ENCODE measurements at regions not wholly inside any gene's neighbourhood (a gene's known extent, or its start where the extent isn't known, plus 50 kb on each side); places are given as distances from the start of the nearest gene placed in this dataset.
"Not testable (repeated sequence)": the region's sequence is repeated elsewhere in the genome, so short reads cannot be mapped to it uniquely, and the experiment has no call there.

DNA sequence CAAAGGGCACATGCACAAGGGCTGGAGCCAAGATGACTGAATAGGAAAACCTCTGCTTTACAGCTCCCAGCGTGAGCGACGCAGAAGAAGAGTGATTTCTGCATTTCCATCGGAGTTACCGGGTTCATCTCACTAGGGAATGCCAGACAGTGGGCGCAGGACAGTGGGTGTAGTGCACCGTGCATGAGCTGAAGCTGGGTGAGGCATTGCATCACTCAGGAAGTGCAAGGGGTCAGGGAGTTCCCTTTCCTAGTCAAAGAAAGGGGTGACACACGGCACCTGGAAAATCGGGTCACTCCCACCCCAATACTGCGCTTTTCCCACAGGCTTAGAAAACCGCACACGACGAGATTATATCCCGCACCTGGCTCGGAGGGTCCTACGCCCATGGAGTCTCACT is 64.5 kb upstream of the HTR1E start:
- not testable (repeated sequence) for FAIRE-seq

GRCh38 chr6:86871681-86872080 is 65.6 kb upstream of the HTR1E start:
- FAIRE-seq, result no peak

DNA sequence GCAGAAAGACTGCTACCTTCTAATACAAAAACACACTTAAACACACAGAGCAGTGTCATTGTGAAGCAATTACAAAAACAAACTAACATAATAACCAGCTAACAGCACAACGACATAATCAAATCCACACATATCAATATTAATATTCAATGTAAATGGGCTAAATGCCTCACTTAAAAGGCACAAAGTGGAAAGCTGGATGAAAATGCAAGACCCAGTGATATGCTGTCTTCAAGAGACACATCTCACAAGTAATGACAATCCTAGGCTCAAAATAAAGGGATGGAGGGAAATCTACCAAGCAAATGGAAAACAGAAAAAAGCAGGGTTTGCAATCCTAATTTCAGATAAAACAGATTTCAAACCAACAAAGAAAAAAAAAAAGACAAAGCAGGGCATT is 67.8 kb upstream of the HTR1E start:
- no peak for FAIRE-seq

DNA sequence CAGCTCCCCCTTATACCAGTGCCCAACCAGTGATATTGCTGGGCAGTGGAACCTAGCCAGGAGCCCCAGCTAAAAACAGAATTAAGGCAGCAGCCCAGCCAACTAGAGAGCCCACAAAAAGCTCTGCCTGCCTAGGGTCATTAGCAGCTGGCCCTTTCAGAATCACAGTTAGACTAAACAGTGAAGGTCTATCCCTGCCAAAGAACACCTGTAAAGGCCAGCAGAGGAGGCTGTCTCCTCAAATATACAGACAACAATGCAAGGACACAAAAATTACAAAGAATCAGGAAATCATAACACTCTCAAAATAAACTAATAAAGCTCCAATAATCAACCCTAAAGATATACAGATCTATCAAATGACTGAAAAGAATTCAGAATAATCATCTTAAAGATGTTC is 77.8 kb upstream of the HTR1E start:
- no peak for FAIRE-seq

GRCh38 chr6:86858970-86859369 is 78.4 kb upstream of the HTR1E start:
- FAIRE-seq, result no peak

GRCh38 chr6:86857783-86858182 is 79.5 kb upstream of the HTR1E start:
- no peak for FAIRE-seq

DNA sequence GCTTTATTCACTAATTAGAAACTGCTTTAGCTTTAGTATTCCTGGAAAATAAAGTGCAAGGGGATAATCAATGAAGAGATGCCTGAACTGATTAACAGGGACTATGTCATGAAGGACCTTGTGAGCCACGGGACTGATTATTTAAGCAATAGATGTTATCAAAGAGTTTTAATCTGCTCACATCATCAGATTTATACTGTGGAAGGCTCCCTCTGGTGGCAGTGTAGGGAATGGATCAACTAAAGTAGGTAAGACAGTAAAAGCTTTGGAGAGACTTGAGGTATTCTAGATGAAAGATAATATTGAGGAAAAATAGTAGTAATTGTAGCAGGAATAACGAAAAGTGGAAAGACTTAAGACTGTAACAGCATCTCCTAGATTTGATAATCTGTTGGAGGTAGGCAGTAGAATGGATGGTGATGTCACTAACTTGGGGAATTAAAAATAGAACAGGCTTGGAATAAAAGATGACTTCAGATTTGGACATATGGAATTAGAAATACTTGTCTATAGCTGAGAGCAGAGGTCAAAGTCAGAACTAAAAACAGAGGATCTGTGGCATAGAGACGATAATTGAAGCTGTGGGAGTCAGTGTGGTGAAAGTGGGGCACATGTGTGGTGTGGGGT is 80.3 kb upstream of the HTR1E start:
- no peak for FAIRE-seq

- FAIRE-seq, result no peak
These were observed 80.9 kb upstream of the HTR1E start for GRCh38 chr6:86856379-86856778.

GRCh38 chr6:86848986-86849385 is 88.3 kb upstream of the HTR1E start:
- no peak for FAIRE-seq

- no peak for FAIRE-seq
These were observed 104.6 kb upstream of the HTR1E start for GRCh38 chr6:86832686-86833085.

DNA sequence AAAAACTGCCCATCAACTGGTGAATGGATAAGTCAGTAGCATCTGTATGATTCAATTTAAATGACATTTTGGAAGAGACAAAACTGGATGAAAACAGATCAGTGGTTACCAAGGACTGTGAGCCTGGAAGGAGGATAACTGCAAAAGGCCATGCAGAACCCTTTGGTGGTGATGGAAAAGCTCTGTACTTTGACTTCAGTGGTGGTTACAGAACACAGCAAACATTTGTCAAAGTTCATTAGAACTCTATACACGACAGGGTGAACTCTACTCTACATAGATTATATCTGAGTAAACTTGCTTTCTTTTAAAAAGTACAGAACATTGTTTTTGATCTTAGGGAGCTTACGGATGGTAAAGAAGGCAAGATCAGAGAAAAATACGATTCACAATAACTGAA is 111.9 kb upstream of the HTR1E start:
- no peak for FAIRE-seq

DNA sequence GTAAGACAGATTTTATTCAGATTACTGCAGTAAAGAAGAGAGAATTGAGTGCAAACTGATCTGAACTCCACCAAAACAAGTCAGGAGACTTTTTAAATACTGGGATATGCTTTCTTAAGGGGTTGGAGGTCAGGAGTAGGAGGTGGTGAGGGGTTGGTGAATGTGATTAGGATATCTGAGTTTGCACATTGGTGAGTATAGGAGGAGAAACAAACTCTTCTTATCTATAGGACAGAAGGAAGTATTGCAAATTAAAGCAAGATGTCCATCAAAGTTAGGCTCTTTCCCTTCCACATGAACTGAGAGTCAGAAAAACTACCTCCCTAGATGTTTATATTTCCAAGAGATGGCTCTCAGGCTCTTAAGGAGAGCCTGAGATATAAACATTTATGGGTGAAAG is 114.6 kb upstream of the HTR1E start:
- no peak for FAIRE-seq

DNA sequence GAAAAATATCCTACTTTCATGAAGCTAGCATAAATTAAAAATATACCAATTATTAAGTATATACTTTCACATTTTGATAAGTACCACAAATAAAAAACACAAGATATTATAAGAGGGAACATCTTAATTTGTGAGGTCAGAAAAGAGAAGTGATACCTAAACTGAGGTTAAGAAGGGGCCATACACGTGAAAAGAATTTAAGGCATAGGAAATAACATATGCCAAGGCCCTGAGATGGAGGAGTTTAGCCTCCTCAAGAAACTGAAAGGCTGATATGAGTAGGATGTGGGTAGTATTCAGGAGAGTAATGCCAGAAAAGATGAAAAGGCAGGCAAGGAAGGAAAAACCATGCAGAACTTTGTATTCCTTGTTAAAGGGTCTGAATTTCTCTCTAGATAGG is 116.6 kb upstream of the HTR1E start:
- no peak for FAIRE-seq

- FAIRE-seq, result no peak
These were observed 143.7 kb upstream of the HTR1E start for GRCh38 chr6:86793649-86794048.

DNA sequence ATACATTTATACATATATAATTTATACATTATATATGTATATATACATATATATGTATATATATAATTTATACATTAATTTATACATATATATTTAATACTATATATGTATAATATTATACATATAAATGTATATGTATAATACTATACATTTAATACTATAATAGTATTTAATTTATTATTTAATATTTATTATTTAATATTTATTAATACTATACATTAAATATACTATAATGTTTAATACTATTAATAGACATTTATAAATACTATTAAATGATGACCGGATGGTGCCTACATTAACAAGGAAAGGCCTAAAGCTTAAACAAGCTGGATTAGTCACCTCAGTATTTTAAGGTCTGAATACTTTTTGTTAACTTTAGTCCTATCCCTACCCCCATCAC is 145.9 kb upstream of the HTR1E start:
- peak; percentile 97 for FAIRE-seq

GRCh38 chr6:86789779-86790411 is 147.4 kb upstream of the HTR1E start:
- no peak for FAIRE-seq

- no peak for FAIRE-seq
These were observed 155.0 kb upstream of the HTR1E start for GRCh38 chr6:86782328-86782727.

DNA sequence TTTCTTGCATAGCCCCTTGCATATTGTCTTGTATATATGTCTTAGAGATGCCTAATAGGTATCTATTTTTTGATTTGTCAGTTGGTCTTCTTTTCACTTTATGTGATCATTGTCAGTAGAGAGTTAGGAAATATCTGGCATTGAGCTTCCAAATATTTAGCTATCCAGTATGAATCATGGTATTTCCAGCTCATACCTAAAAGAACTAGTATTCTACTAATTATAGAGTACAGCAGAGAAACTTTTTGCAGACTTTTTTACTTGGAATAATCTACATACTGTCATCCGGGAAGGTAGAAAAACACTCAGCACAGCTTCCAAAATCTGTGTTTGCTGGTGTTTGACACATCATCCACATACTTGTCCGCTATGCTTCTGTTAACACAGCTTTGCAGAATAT is 156.4 kb upstream of the HTR1E start:
- no peak for FAIRE-seq

- FAIRE-seq, result no peak
These were observed 161.4 kb upstream of the HTR1E start for GRCh38 chr6:86775893-86776292.

- FAIRE-seq, result no peak
These were observed 172.1 kb upstream of the HTR1E start for GRCh38 chr6:86765211-86765610.

DNA sequence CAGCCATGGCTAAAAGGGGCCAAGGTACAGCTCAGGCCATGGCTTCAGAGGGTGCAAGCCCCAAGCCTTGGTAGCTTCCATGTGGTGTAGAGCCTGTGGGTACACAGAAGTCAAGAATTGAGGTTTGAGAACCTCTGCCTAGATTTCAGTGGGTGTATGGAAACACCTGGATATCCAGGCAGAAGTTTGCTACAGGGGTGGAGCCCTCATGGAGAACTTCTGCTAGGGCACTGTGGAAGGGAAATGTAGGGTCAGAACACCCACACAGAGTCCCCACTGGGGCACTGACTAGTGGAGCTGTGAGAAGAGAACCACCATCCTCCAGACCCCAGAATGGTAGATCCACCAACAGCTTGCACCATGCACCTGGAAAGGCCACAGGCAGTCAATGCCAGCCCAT is 177.4 kb upstream of the HTR1E start:
- FAIRE-seq, result not testable (repeated sequence)

DNA sequence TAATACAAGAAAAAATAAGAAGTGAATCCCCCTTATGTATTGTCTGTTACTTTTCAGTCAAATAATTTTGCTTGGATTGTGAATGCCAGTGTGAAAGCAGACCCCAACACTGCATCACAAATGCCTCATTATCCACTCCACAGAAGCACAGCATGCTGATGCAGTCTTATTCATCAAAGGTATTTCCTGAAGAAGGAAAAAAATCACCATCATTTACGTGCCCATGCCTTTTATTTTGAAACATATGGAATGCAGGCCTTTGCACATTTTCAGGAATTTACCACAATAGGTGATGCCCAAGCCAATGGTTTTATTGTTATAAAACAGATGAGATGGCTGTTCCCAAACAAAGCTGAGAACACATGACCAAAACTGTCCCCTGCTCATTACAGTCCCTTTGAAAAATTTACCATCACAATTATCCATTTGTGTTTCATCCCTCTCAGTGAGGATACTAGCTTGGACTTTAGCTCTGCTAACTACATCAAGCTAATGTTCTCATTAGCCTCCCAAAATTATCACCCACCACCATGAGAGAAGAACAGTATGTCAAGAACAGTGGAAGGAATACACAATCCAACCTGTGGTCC is 180.6 kb upstream of the HTR1E start:
- no peak for FAIRE-seq

GRCh38 chr6:86744048-86744447 is 193.3 kb upstream of the HTR1E start:
- no peak for FAIRE-seq

DNA sequence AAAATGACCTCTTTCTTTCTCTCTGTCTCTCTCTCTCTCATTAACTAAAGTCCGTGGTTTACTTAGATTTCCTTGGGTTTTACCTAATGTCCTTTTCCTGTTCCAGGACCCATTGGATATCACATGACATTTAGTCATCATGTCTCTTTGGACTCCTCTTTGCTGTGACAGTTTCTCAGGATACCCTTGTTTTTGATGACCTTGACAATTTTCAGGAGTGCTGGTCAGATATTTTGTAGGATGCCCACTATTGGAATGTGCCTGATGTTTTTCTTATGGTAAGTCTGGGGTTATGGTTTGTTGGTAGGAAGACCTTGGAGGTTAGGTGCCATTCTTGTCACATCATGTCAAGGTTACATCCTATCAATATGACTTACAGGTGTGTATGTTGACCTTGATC is 199.2 kb upstream of the HTR1E start:
- FAIRE-seq, result no peak

- FAIRE-seq, result not testable (repeated sequence)
These were observed 205.7 kb upstream of the HTR1E start for GRCh38 chr6:86731631-86732030.

All from G401.6 (cell line).